D721Med (cell line): ENCODE measurements at regions not wholly inside any gene's neighbourhood (a gene's known extent, or its start where the extent isn't known, plus 50 kb on each side); places are given as distances from the start of the nearest gene placed in this dataset.

Experiments
- DNase-seq: peaks from one replicate; pipeline ENCODE4 v3.0.0; 2011; ENCODE audit warnings: low spot score; ENCODE audit not compliant: insufficient read length
- FAIRE-seq: peaks from 2 replicates; lab custom pipeline; 2011; peaks lifted over from hg19 to GRCh38; lab: Jason Lieb, UNC
- CTCF ChIP-seq: IDR thresholded peaks from 2 replicates; pipeline ENCODE4 v1.5.1; 2012; ENCODE audit warnings: mild to moderate bottlenecking, control low read depth; ENCODE audit not compliant: insufficient read depth; ENCODE audit errors: missing control alignments

- FAIRE-seq (no peak), DNase-seq (no peak)
- TF ChIP-seq CTCF = no peak
These were observed 289.4 kb upstream of the ADGRL4 start for GRCh38 chr1:79295967-79296366.

GRCh38 chr1:79293611-79294010 lies 287.1 kb upstream of the ADGRL4 start:
- TF ChIP-seq CTCF = no peak
- FAIRE-seq (no peak), DNase-seq (no peak)

GRCh38 chr1:79290927-79291474 lies 284.5 kb upstream of the ADGRL4 start:
- no peak for FAIRE-seq
- no peak for DNase-seq
- TF ChIP-seq CTCF = no peak

- DNase-seq (no peak), FAIRE-seq (no peak)
- TF ChIP-seq CTCF = no peak
These were observed 281.5 kb upstream of the ADGRL4 start for GRCh38 chr1:79287982-79288381.

GRCh38 chr1:79285667-79286066 lies 279.1 kb upstream of the ADGRL4 start:
- TF ChIP-seq CTCF = no peak
- FAIRE-seq = no peak
- DNase-seq = no peak

- FAIRE-seq (no peak), DNase-seq (no peak)
- TF ChIP-seq CTCF = no peak
These were observed 276.9 kb upstream of the ADGRL4 start for GRCh38 chr1:79283451-79283850.

- no peak for FAIRE-seq
- DNase-seq = no peak
- no peak for TF ChIP-seq CTCF
These were observed 274.9 kb upstream of the ADGRL4 start for GRCh38 chr1:79281442-79281841.
